ENCODE measurements at regions not wholly inside any gene's neighbourhood (a gene's known extent, or its start where the extent isn't known, plus 50 kb on each side); places are given as distances from the start of the nearest gene placed in this dataset.

- TF ChIP-seq PAXIP1 (CRISPR knock-in tag; conservative IDR thresholded peaks at IDR 0.05), result 0 out of 2 replicates have a peak, but pooled peaks have one; percentile 22
These were observed 78.7 kb downstream of the ISG20 start (continued) for GRCh38 chr15:88717382-88718031.

GRCh38 chr15:88718731-88719130, 79.9 kb downstream of the ISG20 start:
- Histone ChIP-seq H3K4me1 (ENCODE audit: insufficient read depth, low read length) (peaks cover 19% of the 10 kb centered on the region), H3K4me2 (ENCODE audit: low read depth, low read length) (no peak overlapping the region), H3K9ac (ENCODE audit: insufficient read depth, low read depth, low read length) (no peak overlapping the region), H3K27ac (ENCODE audit: extremely low read length, insufficient read depth, low read length) (no peak overlapping the region), H3K27me3 (ENCODE audit: control insufficient read depth in 1 of 2, insufficient read depth in 2 of 2, low read length in 2 of 2) (peaks cover 0 to 13% of the 10 kb centered on the region in 2 experiments; a peak in 2 of 5 replicates), H2AFZ (ENCODE audit: low read length) (no peak overlapping the region), H3K4me3 (replicated peaks in 1 of 3; ENCODE audit: insufficient read depth in 1 of 3, low read depth in 2 of 3, low read length in 3 of 3) (no peak overlapping the region), H3K9me3 (ENCODE audit: low read length) (no peaks in the 10 kb centered on the region), H3K79me2 (ENCODE audit: insufficient read depth, low read length) (no peaks in the 10 kb centered on the region), H4K20me1 (ENCODE audit: insufficient read depth, low read length) (no peaks in the 10 kb centered on the region), H3K36me3 (replicated peaks in 1 of 2; ENCODE audit: control insufficient read depth in 1 of 2, insufficient read depth in 2 of 2, low read length in 2 of 2) (no peaks in the 10 kb centered on the region)
- intact Hi-C loops (cut with micrococcal nuclease; ENCODE audit: unreplicated experiment), result no loop called here
- no peak for DNase-seq (ENCODE audit: low spot score)
- no peak for FAIRE-seq
- BruUV-seq (replicated peaks), result no TSS peak
- ATAC-seq, result no peak
- ChIA-PET CTCF (ENCODE audit: low intra/inter-chr PET ratio, low total read pairs) (no interaction called here), POLR2A (no interaction called here)
- 46% methylated on average over 3 of the region's 3 CpGs for WGBS (ENCODE audit: low lambda C conversion rate)
- in situ Hi-C loops (cut with HindIII; ENCODE audit: extremely low pct_ligation_motif_present, low pct_unique_long_range_greater_than_20kb), result no loop called here
- TF ChIP-seq ADNP (CRISPR knock-in tag; IDR thresholded peaks at IDR 0.05) (no peak), PRDM15 (CRISPR knock-in tag; IDR thresholded peaks at IDR 0.05) (no peak), PATZ1 (CRISPR knock-in tag; IDR thresholded peaks at IDR 0.05) (no peak), ATF7-NPFF (CRISPR knock-in tag; IDR thresholded peaks at IDR 0.05; ENCODE audit: low read depth) (no peak), RCOR2 (CRISPR knock-in tag; IDR thresholded peaks at IDR 0.05) (no peak), PRDM10 (CRISPR knock-in tag; IDR thresholded peaks at IDR 0.05; ENCODE audit: low read depth) (no peak), MED1 (CRISPR knock-in tag; IDR thresholded peaks at IDR 0.05) (no peak), EEA1 (CRISPR knock-in tag; IDR thresholded peaks at IDR 0.05; ENCODE audit: borderline replicate concordance) (no peak)
